OCI-LY3 (cell line): ENCODE measurements at regions not wholly inside any gene's neighbourhood (a gene's known extent, or its start where the extent isn't known, plus 50 kb on each side); places are given as distances from the start of the nearest gene placed in this dataset.

Experiments used
- H2AFZ ChIP-seq: fragments of 200-600, 300-600 bp; shearing (Covaris generic); 2 replicates; pipeline ENCODE4 v1.6.0; 2014; ENCODE audit warnings: antibody characterized with exemption, low read depth, low read length
- H3K27ac ChIP-seq: fragments of 200-600, 300-600 bp; sonication (generic); 2 replicates; pipeline ENCODE4 v1.5.1; 2014; ENCODE audit warnings: mild to moderate bottlenecking, low read length, moderate library complexity, mixed read lengths
- H3K27me3 ChIP-seq: fragments of 200-600, 300-600 bp; sonication (generic); 2 replicates; pipeline ENCODE4 v1.6.1; 2014; ENCODE audit warnings: low read depth, low read length, mixed read lengths
- H3K36me3 ChIP-seq: fragments of 200-600, 300-600 bp; sonication (generic); replicated peaks from 2 replicates; pipeline ENCODE3; 2014; ENCODE audit warnings: low read depth, low read length, mixed read lengths
- H3K4me1 ChIP-seq: fragments of 300-600, 200-600 bp; sonication (generic); 2 replicates; pipeline ENCODE4 v1.6.1; 2014; ENCODE audit warnings: low read length, mixed read lengths
- H3K4me2 ChIP-seq: fragments of 200-600, 300-600 bp; sonication (generic); 2 replicates; pipeline ENCODE4 v1.6.1; 2014; ENCODE audit warnings: low read length, mixed read lengths
- H3K4me3 ChIP-seq: fragments of 300-600, 200-600 bp; sonication (generic); 2 replicates; pipeline ENCODE4 v1.5.1; 2014; ENCODE audit warnings: antibody characterized with exemption, mild to moderate bottlenecking, low read length, moderate library complexity
- H3K79me2 ChIP-seq: fragments of 300-600, 200-600 bp; shearing (Covaris generic); 2 replicates; pipeline ENCODE4 v1.6.1; 2014; ENCODE audit warnings: mild to moderate bottlenecking, low read length, mixed read lengths
- H3K9ac ChIP-seq: fragments of 300-600, 200-600 bp; shearing (Covaris generic); 2 replicates; pipeline ENCODE4 v1.6.0; 2014; ENCODE audit warnings: mild to moderate bottlenecking, low read length, moderate library complexity
- H3K9me3 ChIP-seq: fragments of 200-600, 300-600 bp; shearing (Covaris generic); 2 replicates; pipeline ENCODE4 v1.6.1; 2014; ENCODE audit warnings: low read length, mixed read lengths; ENCODE audit not compliant: insufficient read depth
- H4K20me1 ChIP-seq: fragments of 200-600, 300-600 bp; sonication (generic); 2 replicates; pipeline ENCODE4 v1.6.1; 2016; ENCODE audit warnings: low read length, mixed read lengths; ENCODE audit not compliant: insufficient read depth
- EZH2phosphoT487 ChIP-seq: fragments of 200-600 bp; shearing (Covaris generic); IDR thresholded peaks from 2 replicates; pipeline ENCODE4 v1.6.1; 2018; ENCODE audit warnings: antibody characterized with exemption, mixed run types, low read depth
- TF ChIP-seq, protein P1 (sequence below): fragments of 200-600, 300-600 bp; sonication (generic); IDR thresholded peaks from 2 replicates; pipeline ENCODE4 v1.5.1; 2014; ENCODE audit warnings: antibody characterized with exemption, low read length, low read depth

DNA sequence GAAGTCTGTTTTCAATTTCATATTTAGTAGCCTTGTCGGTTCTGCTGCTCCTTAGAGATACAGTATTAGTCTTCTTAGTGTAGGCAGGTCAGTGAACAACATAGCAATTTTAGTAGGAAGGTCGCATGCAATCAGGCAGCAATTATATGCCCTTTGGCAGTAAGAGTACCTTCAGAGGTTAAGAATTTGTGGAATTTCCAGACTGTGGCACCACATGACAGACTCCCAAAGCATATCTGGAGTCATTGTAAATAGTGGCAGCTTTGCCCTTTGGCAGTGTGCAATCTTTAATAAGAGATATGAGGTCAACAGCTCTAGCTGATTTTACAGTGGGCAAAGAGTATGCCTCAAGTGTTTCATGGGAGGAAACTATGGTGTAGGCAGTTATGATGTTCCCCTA is 1532.5 kb upstream of the CADM2 start:
- H3K9me3 ChIP-seq, result no peaks in the 10 kb centered on the region
- H3K27ac ChIP-seq, result no peak overlapping the region
- 0 out of 2 replicates have a peak overlapping the region, but pooled peaks have one; percentile 4 for H2AFZ ChIP-seq
- no peaks in the 10 kb centered on the region for H3K79me2 ChIP-seq
- no peaks in the 10 kb centered on the region for H4K20me1 ChIP-seq
- H3K36me3 ChIP-seq, result no peaks in the 10 kb centered on the region
- H3K9ac ChIP-seq, result no peak overlapping the region
- H3K4me2 ChIP-seq, result no peak overlapping the region
- TF ChIP-seq, protein P1, sequence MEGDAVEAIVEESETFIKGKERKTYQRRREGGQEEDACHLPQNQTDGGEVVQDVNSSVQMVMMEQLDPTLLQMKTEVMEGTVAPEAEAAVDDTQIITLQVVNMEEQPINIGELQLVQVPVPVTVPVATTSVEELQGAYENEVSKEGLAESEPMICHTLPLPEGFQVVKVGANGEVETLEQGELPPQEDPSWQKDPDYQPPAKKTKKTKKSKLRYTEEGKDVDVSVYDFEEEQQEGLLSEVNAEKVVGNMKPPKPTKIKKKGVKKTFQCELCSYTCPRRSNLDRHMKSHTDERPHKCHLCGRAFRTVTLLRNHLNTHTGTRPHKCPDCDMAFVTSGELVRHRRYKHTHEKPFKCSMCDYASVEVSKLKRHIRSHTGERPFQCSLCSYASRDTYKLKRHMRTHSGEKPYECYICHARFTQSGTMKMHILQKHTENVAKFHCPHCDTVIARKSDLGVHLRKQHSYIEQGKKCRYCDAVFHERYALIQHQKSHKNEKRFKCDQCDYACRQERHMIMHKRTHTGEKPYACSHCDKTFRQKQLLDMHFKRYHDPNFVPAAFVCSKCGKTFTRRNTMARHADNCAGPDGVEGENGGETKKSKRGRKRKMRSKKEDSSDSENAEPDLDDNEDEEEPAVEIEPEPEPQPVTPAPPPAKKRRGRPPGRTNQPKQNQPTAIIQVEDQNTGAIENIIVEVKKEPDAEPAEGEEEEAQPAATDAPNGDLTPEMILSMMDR, result no peak
- TF ChIP-seq EZH2phosphoT487, result no peak
- no peak overlapping the region for H3K4me3 ChIP-seq
- no peaks in the 10 kb centered on the region for H3K4me1 ChIP-seq
- no peaks in the 10 kb centered on the region for H3K27me3 ChIP-seq

- Histone ChIP-seq H3K36me3 (no peaks in the 10 kb centered on the region), H3K4me1 (no peaks in the 10 kb centered on the region), H3K9ac (no peak overlapping the region), H3K27me3 (no peaks in the 10 kb centered on the region), H3K9me3 (no peaks in the 10 kb centered on the region), H3K79me2 (no peaks in the 10 kb centered on the region), H3K4me3 (no peak overlapping the region), H4K20me1 (no peaks in the 10 kb centered on the region), H3K27ac (no peak overlapping the region), H2AFZ (peak overlapping the region; percentile 71), H3K4me2 (no peak overlapping the region)
- TF ChIP-seq EZH2phosphoT487, result no peak
- TF ChIP-seq, protein P1, result no peak
Observed at GRCh38 chr3:83434880-83435587, 1523.8 kb upstream of the CADM2 start.

DNA sequence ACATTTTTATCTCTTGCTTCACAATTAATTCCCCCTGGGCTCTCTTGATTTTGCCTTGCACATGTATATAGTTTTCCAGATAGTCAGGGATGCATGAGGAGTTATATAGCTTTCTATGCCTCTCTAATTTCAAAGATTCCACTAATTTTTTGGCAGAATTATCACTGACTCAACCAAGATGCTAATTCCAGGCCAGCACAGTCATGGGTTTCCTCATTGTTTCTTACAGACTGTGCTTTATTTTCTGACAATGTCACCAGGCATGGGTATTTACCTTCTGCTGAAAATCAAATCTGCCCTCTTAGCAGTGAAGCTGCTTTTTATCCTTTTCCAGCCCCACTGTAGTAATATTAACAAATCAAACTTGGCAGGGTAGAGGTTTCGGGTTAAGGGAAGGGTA is 1520.6 kb upstream of the CADM2 start:
- Histone ChIP-seq H3K27me3 (no peaks in the 10 kb centered on the region), H2AFZ (no peak overlapping the region), H3K4me2 (no peak overlapping the region), H3K9ac (no peak overlapping the region), H3K9me3 (no peaks in the 10 kb centered on the region), H3K4me1 (no peaks in the 10 kb centered on the region), H3K36me3 (no peaks in the 10 kb centered on the region), H3K27ac (no peak overlapping the region), H3K4me3 (no peak overlapping the region), H4K20me1 (no peaks in the 10 kb centered on the region), H3K79me2 (no peaks in the 10 kb centered on the region)
- no peak for TF ChIP-seq EZH2phosphoT487
- TF ChIP-seq, protein P1, result no peak

GRCh38 chr3:83453056-83453455 is 1505.7 kb upstream of the CADM2 start:
- Histone ChIP-seq H3K9ac (no peak overlapping the region), H3K27me3 (no peaks in the 10 kb centered on the region), H3K36me3 (no peaks in the 10 kb centered on the region), H2AFZ (no peak overlapping the region), H3K27ac (no peak overlapping the region), H3K4me3 (no peak overlapping the region), H3K79me2 (no peaks in the 10 kb centered on the region), H3K4me2 (no peak overlapping the region), H3K9me3 (no peaks in the 10 kb centered on the region), H4K20me1 (no peaks in the 10 kb centered on the region), H3K4me1 (no peaks in the 10 kb centered on the region)
- TF ChIP-seq EZH2phosphoT487, result no peak
- TF ChIP-seq, protein P1, result no peak
